HG02642 (cell line): ENCODE measurements at regions not wholly inside any gene's neighbourhood (a gene's known extent, or its start where the extent isn't known, plus 50 kb on each side); places are given as distances from the start of the nearest gene placed in this dataset.
"Not testable (repeated sequence)": the region's sequence is repeated elsewhere in the genome, so short reads cannot be mapped to it uniquely, and the experiment has no call there.

Source experiments
- ATAC-seq: cut with Tn5 transposase; IDR thresholded peaks from one replicate; pipeline ENCODE4 v1.9.1; 2021; ENCODE audit warnings: mild to moderate bottlenecking; ENCODE audit not compliant: unreplicated experiment, poor library complexity

DNA sequence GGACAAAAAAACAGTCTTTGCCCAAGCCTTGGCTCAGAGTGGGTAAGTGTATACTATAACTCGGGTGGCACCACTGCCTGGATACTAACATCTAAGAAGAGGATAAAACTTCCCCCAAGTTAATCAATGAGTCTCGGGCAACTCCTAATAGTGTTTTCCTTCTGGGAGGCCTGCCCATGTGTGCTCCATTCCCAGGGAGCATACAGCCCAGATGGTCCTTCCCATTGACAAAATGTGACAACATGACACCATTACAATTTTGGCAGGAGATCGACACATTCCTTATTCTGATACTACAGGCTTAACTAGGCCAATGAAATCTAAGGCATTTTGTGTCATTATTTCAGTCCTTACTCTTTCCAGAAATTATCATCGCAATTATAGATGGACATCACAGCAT is 52.7 kb upstream of the CRIM1 start:
- no peak for ATAC-seq

DNA sequence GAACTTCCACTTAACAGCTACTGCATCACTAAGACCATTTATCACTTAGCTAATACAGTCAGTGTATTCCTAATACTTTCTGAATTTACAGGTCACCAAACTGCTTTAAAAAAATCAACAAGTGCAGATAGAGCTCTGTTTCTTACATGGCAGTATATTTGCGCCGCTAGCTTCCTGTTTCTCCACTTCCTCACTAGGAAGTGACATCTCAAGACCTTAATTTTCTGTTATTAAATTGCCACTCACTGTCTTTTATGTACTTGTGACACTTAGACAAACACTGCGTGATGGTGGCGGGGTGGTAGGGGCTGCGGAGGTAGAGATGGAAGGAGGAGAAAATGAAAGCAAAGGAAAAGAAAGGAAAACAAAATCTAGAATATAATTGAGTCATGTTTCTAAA is 53.7 kb upstream of the CRIM1 start:
- no peak for ATAC-seq

DNA sequence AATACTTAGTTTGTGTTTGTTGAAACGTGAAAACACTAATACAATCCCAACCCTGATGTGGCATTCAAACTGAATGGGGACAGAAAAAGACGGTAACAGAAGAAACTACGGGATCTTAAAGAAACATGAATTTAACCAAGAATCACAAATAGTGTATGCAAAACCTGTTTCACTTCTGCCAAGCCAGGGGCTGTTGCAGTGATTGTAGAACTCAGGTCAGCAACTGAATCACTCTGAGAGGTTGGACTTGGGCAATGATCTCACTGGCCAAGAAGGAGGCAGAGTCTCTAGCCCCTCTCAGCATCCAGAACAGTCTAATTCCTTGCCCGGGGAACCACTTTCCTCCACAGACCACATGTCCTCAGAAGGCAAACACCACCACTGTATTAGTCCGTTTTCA is 54.9 kb upstream of the CRIM1 start:
- no peak for ATAC-seq

GRCh38 chr2:36296798-36297197 is 58.8 kb upstream of the CRIM1 start:
- no peak for ATAC-seq

GRCh38 chr2:36294316-36294721 is 61.3 kb upstream of the CRIM1 start:
- ATAC-seq: no peak

DNA sequence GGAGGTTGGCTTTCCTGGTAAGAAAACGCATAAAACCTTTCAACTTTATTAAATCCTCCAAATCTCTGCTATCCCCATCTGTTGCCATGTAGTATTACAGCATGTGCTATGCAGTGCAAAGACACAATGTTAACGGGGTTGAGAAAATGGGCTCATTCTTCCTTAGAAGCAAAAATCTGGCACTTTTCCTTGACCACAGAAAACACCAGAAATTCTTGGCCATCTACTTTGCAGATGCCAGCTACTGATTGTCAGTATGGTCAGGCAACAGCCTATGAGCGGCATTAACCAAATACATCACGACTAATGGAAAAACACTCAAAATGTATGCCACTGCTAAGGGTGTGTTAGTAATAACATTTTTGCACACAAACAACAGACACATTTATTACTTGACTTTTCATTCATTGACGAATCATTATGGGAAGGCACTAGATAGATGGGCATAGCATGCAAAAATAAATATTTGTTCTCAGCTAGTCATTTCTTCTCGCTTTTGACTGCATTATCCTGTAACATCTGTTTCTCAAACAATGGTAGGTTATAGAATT is 65.2 kb upstream of the CRIM1 start:
- ATAC-seq: no peak

GRCh38 chr2:36289731-36290130 is 65.8 kb upstream of the CRIM1 start:
- ATAC-seq: no peak

DNA sequence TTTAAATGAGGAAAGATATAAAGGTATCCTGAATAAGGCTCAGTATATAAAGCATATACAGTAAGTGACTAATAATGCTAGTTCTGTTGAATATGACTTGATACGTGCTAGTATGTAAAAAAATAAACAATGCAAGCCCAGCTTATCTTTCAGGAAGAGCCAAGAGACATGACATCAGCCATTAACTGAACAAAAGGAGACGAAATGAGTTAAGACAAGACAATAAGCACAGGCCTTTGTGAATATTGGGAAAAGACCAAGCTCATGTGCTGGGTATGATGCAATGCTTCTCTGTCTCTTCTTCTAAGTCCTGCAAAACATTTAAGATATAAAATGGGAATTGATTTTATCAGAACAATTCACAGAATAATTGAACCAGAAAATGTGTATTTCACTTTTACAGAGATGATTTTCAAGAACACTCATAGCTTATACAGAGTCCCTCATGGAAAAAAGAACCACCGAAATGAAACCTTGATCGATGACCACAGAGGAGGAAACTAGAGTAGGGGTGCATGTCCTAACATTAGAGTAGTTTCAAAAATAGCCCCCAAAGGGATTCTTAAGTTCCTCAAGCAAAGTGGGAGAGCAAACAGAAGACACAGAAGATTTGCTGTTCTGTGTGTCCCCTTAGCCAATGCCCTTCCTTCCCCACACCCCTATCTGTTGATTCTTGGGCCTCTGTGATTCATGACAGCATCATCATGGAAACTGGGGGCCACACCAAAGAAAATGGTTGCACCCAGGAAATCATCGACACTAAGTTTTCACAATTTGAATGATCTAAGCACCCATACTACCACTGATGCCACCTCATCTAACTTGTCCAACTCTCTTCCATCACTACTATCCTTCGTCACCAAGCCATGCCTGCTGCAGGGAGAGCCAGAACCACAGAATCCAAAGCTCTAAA is 68.0 kb upstream of the CRIM1 start:
- ATAC-seq: no peak

GRCh38 chr2:36279506-36279905 is 76.1 kb upstream of the CRIM1 start:
- ATAC-seq: not testable (repeated sequence)

GRCh38 chr2:36277881-36278523 is 77.6 kb upstream of the CRIM1 start:
- no peak for ATAC-seq

DNA sequence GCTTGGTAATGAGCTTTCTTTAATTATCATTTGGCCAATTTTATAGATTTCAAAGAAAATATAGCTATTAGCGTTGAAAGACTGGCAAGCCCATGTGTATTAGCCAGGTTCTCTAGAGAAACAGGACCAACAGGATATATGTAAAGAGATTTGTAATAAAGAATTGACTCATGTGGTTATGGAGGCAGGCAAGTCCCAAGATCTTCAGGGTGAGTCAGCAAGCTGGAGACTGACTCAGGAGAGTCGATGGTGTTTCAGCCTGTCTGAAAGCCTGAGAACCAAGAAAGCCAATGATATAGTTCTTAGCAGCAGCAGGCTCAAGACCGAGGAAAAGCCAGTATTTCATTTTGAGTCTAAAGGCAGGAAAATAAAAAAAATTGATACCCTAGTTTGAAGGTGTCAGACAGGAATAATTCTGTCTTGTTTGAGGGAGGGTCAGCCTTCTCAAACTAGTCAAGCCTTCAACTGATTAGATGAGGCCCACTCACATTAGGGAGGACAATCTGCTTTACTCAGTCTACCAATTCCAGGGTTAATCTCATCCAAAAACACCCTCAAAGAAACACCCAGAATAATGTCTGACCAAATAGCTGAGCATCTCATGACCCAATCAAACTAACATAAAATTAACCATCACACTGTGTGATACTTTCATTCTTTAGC is 78.3 kb upstream of the CRIM1 start:
- no peak for ATAC-seq

DNA sequence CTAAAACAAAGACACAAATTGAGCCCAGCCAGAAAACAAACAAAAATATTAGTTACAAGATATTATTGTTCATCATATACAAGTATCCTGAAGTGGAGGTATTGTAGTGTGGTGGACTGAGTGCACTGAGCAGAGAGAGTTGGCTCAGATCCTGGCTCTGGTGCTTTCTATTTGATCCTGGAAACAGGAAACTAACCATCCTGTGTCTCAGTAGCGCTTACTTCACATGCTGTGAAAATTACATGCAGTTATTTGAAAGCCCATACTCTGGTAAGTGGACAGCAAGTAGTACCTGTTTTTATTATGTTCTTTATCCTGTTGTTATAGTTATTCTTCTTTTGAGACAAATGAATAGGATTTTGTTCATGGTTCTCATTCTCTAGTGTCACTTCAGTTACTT is 84.3 kb upstream of the CRIM1 start:
- no peak for ATAC-seq

DNA sequence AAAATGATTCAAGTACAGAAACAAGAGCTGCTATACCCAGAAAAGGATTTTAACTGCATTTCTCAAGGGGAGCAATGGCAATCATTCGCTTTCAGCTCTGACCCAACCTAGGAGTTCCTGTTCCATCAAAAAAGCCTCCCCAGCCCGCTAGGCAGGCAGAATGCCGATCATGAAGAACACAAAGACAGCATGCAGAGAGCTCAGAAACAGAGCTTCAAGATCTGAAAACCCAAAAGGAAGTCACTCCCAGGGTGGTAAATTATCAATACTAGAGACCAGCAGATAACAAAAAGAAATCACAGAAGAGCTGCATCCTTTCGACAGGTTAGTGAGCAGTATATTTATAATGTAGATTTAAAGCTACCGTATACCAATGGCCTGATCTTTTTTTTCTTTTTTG is 84.8 kb upstream of the CRIM1 start:
- ATAC-seq: no peak

- ATAC-seq: no peak
Measured at GRCh38 chr2:36267194-36267593, 88.4 kb upstream of the CRIM1 start.

GRCh38 chr2:36266536-36267121 is 88.9 kb upstream of the CRIM1 start:
- no peak for ATAC-seq

- ATAC-seq: no peak
Measured at GRCh38 chr2:36262581-36262980, 93.0 kb upstream of the CRIM1 start.

- ATAC-seq: no peak
Measured at GRCh38 chr2:36255863-36256262, 99.7 kb upstream of the CRIM1 start.

GRCh38 chr2:36253086-36253485 is 102.5 kb upstream of the CRIM1 start:
- no peak for ATAC-seq

DNA sequence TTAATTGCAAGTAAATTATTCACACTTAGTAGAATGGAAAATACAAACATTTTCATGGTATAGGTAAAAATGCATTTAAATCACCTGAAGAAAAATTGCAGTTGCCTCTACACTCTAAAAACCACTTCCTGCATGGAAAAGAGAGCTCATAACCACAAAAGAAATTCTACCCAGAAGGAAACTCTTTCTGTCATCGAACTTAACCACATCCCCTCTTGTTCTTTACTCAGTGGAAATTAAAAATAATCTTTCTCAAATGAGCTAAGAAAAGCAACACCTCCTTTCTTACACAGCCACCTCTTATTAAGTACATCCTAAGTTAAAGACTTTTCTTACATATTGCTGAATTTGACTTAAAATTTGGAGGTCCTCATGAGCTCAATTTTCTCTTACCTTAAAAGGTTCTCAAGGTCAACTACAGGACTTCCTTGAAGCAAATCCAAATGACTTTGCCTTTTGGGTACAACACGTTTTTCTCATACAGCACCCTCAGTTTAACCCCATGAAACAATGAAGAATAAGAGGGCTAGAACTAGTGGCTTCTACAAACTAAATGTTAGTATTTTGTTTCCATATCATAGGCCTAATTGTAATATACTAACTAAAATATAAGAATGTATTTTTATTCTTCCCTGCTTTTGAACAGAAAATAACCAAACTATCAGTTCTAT is 109.1 kb upstream of the CRIM1 start:
- ATAC-seq: peak; percentile 76

- no peak for ATAC-seq
Measured at GRCh38 chr2:36245651-36246050, 109.9 kb upstream of the CRIM1 start.
